NCI-H82 treated with DMSO at 0.1 percent for 48 hours (cell line): ENCODE measurements at regions not wholly inside any gene's neighbourhood (a gene's known extent, or its start where the extent isn't known, plus 50 kb on each side); places are given as distances from the start of the nearest gene placed in this dataset.
"Not testable (repeated sequence)": the region's sequence is repeated elsewhere in the genome, so short reads cannot be mapped to it uniquely, and the experiment has no call there.

ENCODE experiments used
- DNase-seq: peaks from one replicate; lab custom pipeline; 2025; ENCODE audit not compliant: unreplicated experiment; lab: John Stamatoyannopoulos, UW

DNA sequence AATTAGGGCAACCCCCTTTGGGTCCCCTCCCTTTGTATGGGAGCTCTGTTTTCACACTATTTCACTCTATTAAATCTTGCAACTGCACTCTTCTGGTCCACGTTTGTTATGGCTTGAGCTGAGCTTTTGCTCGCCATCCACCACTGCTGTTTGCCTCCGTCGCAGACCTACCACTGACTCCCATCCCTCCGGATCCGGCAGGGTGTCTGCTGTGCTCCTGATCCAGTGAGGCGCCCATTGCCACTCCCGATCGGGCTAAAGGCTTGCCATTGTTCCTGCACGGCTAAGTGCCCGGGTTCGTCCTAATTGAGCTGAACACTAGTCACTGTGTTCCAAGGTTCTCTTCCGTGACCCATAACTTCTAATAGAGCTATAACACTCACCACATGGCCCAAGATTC lies 1424.7 kb downstream of the SLITRK1 start:
- not testable (repeated sequence) for DNase-seq

DNA sequence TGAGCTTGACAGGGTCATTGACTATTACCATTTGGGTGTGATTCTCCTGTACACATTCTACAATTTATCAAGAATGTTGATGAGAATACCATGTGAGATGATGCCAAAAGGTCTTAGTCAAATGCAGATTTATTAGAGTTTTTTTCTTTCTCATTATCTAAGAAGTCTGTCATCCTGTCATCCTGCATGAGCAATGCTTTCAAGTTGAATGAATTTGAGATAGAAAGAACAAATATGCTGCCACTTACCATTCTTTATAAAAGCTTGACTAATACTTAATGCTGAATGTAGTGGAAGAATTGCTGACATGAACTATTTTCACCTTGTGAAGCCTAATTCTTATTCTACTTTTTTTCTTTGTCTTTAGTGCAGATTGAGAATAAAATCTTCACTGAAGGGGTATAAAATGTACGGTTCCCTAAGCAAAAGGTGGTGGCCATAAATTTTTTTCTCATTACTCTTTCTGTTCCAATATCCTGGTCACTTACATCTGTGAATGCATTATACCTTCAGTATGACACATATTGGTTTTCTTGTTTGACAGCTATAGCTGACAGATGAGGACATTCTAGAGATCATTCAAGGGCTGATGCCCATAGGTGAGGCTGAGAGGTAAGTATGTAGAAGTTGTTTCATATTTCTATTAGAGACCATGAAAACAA lies 1434.7 kb downstream of the SLITRK1 start:
- no peak for DNase-seq

DNA sequence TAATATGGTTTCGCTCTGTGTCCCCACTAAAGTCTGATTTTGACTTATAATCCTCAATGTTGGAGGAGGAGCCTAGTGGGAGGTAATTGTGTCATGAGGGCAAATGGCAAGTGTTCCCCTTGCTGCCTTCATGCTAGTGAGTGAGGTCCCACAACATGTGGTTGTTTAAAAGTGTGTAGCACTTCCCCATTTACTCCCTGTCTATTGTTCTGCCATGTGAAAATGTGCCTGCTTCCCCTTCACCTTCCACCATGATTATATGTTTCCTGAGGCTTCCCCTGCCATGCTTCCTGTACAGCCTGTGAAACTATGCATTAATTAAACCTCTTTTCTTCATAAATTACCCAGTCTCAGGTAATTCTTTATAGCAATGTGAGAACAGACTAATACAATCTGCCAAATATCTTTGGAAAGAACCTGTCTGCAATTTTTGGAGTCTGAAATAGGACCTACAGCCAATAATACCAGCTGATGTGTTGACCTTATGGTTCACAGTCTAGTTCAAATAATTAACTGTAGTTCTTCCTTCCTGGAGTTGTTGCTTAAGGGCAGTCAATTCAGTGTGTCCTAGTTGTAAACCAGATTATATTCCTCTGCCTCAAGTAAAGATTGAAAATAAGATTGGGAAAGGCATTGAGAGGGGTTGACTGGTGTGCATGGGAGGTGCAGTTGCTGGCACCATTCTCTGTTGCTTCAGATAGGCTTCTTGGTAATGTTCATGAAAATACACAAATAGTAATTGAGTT lies 1442.9 kb downstream of the SLITRK1 start:
- DNase-seq: no peak

DNA sequence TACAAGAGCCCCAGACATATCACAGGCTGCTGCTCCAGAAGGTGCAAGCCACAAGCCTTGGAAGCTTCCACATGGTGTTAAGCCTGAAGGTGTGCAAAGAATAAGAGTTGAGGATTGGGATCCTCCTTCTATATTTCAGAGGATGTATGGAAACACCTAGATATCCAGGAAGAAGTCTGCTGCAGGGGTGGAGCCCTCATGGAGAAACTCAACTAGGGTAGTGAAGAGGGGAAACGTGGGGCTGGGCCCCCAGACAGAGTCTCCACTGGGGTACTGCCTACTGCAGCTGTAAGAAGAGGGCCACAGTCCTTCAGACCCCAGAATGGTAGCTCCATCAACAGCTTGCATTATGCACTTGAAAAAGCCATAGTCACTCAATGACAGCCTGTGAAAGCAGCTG lies 1444.0 kb downstream of the SLITRK1 start:
- DNase-seq: no peak

DNA sequence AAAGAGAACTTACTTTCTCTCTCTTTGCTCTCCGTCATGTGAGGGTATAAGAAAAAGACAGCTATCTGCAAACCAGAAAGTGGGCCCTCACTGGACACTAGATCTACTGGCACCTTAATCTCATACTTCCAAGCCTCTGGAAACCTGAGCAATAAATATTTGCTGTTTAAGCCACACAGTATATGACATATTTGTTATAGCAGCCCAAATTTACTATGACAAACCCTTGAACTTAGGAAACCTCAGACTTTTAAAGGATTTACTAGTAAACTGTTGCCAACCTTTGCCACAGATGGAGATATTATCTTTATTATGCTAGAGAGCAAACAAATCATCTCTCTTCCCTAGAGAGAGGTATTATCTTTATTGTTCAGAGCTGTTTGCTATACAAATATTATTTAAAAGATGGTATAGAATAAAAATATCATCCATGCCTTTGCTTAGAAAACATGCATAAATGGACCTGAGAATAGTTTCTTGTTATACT lies 1446.1 kb downstream of the SLITRK1 start:
- DNase-seq: no peak

DNA sequence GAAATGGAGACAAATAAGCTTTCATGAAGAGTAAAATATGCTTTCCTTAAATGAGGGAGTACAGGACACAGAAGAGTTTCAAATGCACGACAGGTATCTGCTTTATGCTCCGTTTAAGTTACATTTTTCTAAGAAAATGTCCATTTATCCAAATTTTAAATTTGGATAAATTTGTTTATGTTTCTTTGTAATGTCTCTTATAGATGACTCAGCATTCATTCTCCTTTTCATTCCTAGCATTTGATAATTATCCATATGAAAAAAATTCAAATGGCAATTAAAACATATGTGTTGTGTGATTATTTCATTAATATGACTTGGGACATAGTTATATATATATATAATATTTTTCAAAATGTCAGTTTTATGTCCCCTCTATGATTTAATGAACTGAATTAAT lies 1449.3 kb downstream of the SLITRK1 start:
- DNase-seq: no peak

DNA sequence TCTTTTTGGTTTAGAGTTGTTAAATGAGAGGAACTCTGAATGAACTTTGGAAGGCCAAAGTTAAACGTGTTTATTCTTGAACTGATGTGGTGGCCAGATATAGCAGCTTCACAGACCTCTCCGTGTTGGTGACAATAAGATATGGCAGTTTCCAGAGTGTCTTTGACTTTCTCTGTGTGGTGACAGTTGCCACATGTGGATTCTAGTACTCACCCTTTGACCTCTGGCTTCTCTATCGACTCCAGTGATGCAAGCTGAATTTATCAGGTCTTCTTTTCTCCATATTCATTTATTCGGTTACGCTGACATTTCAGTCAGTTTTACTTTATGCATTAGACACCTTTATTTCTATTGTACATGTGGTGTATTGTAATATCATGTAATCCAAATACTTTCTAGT lies 1469.5 kb downstream of the SLITRK1 start:
- no peak for DNase-seq

DNA sequence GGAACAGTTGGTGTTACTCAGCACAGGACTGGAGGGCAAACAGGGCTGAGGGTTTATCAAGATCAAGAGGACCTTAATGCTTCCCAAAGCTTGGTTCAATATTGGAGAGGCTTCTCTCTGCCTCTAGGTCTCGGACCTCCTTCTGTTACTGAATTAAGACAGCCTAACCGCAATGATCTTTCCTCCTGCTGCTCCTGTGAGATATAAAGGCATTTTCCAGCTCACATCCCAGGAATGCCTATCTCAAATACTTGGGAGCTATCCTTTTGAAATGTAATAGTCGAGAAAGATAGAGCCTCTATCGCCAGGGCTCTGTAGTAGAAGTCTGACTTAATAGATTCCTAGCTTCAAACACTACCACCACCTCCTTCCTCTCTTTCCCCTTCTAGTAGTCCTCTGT lies 1475.0 kb downstream of the SLITRK1 start:
- no peak for DNase-seq

DNA sequence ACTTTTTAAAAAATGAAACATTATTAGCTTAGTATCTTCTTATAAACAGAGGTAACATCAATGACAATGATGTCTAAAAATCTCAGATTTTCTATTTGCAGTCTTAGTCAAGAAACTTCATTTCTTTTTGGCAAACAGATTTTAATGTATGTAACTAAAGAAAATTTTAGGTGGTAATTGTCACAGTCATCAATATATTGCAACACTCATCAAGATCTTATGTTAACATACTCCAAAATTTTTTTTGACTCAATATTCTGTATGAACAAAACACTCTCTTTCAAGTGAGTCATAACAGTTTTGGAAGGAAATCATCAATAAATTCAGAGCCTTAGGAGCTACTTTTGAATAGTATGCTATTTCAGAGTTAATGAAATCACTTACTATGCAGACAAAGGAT lies 1507.6 kb downstream of the SLITRK1 start:
- no peak for DNase-seq

DNA sequence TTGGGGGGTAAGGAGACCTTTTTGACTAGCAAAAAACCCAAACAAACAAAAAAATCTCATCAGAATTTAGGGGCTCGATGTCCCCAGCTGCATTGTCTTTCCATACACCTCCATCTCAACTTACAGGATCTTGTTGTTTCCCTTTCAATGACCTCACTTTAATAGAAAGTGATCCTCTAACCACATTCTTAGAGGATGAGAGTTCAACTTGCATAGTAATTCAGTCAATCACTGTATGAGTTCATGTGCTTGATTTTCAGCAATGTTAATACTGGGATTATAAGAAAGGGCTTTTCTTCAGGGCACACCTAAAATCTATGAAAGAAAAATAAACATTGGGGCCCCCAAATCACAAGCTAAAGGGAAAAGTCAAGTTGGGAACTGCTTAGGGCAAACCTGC lies 1512.0 kb downstream of the SLITRK1 start:
- DNase-seq: no peak

DNA sequence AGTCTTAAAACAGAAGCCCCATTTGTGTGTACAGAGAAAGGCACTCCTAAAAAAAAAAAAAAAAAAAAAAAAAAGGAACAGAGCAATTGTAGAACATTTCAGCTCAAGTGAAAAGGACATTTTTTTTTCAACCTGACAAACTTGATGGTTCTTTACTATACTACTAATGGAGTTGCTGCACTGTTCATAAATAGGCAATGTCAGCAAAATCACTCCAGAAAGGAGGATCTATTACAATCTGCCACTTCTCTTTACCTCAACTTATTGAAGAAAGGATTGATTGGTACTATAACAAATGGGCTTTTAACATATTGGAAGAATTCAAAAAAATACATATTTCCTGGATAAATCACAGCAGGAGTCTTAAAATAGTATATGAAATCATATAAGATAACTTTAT lies 1517.7 kb downstream of the SLITRK1 start:
- no peak for DNase-seq

DNA sequence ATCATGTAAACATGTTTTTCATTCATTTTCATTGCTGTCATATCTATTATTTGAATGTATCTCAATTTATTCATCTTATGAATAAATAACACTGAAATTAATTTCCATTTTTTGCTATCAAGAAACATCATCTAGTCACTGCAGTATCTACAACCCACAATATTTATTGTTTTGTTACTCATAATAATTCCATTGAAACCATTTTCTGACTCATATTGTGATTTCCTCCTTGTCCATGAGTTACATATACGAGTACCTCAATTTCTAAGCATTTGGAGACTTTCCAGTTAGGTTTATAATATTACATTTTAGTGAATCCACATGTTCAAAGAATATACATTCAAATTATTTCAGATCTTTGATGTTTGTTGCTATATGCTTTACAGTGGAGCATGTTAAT lies 1524.0 kb downstream of the SLITRK1 start:
- no peak for DNase-seq

DNA sequence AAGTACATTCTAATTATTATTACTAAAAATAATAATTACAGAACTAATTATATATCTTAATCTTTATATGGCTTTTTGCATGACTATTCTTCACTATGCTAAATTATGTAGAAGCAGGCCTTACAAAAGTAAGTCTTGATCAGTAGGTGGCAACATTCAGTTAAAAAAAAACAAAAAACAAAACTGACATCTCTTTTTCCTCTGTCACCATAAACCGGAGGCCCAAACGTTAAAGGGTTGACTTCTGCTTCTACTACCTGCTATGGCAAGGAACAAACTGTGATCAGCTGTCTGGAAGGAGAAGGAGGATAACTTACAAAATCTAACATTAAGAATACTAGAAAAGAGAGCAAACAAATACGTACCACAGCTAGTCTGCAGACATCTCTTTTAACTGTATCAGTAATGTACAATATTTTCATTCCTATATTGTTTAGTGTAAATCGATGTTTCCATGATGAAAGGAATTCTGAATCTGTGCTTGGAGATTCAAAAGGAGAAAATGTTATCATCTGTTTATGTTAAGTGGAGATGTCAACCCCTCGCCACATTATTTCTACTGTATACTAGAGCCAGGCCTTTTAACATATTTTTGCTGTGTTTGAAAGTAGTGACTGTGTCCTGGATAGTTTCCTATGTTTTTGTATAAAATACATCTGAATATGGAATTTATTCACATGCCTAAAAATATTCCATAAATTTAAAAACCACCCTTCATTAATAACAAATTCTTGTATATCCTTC lies 1525.4 kb downstream of the SLITRK1 start:
- no peak for DNase-seq

DNA sequence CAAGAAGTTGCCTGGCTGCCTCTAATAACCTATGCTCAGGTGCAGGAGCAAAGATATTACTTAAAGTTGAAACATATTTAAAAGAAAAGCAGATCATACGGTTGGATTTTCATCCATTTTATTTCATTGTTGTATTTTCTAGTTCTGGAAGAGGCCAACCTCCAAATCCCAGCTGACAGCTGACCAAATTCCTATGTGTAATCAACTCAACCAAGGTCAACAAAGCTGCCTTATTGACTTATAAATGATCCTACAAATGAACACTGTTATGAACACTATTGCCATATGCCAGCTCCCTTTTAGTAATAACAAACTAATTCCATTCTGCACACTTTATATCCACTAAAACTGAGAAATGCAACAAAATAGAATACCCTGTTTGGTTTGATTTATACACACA lies 1537.4 kb downstream of the SLITRK1 start:
- DNase-seq: no peak

DNA sequence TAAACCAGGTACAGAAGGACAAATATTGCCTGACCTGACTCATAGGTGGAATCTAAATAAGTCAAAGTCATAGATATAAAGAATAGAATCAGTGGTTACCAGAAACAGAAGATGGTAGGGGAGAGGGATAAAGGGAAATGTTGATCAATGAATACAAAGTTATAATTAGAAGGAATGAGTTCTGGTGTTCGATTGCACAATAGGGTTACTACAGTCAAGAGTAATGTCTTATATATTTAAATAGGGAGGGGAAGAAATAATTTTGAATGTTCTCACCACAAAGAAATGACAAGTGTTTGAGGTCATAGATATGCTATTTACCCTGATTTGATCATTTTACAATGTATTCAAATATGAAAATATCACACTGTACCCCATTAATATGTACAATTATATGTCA lies 1541.2 kb downstream of the SLITRK1 start:
- DNase-seq: no peak

DNA sequence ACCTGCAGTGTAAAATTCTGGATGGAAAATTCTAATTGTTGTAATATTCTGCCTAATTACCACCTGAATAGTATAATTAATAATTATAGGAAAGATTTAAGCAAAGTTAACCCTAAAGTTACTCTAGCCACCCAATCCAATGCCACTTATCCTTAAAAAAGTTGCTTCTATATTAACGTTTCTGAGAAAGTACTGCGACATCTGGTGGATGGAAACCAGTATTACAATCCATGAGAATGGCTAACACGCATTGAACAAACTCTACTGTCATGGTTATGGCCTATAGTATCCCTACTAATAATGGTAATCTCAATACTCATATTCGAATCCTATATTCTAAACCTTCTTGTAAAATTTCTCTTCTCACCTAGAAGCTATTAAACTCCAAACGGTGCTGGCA lies 1551.8 kb downstream of the SLITRK1 start:
- no peak for DNase-seq

DNA sequence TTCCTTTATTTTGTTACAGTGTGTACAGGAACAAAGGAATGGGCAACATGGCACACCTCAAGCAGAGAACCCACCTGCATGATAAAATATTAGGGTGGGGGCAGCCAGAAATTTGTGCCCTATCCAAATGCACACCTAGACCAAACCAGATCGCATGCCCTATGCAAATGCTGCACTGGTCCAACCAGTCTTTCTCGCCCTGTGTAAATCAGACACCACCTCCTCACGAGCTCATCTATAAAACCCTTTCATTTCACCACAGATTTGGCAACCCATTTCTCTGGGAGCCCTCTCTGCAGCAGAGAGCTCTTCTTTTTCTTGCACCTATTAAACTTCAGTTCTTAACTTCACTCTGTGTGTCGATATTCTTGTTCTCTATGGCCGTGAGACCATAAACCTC lies 1559.2 kb downstream of the SLITRK1 start:
- DNase-seq: no peak

DNA sequence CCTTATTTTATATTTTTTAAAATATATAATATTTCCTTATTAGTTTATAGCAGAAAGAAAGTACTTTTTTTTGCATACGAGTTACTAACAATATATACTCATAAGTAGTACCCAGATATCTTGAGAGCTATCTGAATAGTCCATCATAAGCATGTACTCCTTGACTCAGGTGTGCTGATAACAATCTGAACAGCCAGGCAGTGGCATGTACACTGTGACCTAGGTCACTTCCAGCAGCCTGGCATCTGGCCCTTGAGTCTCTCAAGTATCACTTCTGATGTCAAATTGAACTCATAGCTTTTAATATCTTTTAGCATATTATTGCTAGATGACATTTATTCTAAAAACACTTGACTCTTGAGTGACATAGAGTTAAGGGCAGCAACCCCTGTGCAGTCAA lies 1576.7 kb downstream of the SLITRK1 start:
- no peak for DNase-seq

DNA sequence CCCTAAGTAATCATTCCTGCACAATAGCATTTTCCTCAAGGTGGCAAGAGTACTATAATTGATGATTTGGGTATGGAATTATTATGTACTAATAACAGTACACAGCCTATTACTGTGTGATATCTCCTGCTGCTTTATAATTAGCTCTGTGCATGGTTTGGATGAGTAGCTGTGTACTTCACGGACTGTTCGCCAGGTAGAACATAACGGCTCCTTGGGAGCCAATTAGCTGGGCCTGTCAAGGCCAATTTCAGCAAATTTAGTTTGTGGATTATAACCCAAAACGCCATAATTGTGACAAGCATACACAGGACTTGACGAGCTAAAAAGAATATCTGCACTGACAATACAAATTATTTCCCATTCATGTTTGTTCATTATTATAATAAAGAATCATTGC lies 1584.2 kb downstream of the SLITRK1 start:
- DNase-seq: no peak

DNA sequence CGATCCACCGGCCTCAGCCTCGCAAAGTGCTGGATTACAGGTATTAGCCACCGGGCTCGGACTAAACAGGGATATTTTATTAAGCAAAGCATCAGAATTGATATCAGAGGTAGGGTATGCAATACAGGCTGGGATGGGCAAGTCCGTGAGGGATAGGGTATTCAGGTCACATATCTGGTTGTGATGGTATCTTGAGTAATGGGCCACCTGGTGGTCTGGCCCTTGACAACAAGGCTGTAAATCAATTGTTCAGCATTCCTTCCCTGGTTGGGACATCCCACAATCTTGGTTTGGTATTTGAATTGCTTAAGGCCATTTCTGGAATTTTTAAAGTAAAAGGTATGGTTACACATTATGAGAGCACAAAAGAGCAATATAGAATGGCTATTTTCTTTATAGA lies 1588.0 kb downstream of the SLITRK1 start:
- no peak for DNase-seq

DNA sequence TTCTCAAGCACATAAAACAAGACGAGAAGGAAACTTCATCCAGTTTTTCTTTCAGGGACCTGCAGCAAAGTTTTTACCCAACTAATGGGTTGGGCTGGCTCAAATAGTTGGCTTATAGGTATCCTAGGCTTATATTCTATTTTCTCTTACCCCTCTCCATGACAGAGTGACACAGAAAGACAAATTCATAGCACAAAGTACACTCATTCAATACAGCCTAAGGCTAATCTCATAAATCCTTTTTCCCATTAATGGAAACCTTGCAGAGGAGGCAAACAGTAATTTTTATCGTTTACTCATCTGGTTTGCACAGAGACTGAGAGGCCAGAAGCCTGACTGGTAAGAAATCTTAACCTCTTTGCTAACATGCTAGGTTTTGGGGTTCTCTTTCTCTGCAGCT lies 1589.9 kb downstream of the SLITRK1 start:
- no peak for DNase-seq

DNA sequence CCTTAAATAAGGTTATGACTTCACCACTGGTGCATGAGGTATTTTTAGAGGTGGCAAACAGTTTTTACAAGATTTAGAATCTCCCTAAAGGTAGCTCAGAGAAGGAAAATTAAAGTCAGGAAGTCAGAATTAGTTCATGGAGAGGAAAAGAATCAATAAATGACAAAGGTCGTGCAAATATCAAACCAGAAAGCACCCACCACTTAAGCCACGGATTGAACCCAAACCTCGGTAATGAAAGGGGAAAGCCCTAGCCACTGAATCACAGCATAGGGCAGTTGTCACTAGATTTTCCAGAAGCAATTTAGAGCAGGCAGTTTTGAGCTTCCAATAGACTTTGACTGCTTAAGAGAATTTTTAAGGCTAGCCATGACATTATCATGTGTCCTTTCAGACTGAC lies 1590.4 kb downstream of the SLITRK1 start:
- DNase-seq: no peak
